CD4-positive, CD25-positive, alpha-beta regulatory T cell (primary cell): ENCODE measurements at regions not wholly inside any gene's neighbourhood (a gene's known extent, or its start where the extent isn't known, plus 50 kb on each side); places are given as distances from the start of the nearest gene placed in this dataset.

Experiments used
- ATAC-seq, 2 donors: fragments of 150-1000 bp; cut with Tn5 transposase; one replicate each; pipeline ENCODE4 v1.10.0; 2021; ENCODE audit warnings: low read depth in 2 of 2, moderate number of reproducible peaks in 2 of 2, moderate library complexity in 1 of 2
- DNase-seq, 3 donors: peaks; one replicate each; pipeline versions ENCODE4 v3.0.0 to v3.0.0-alpha.2; 2012 to 2022; ENCODE audit warnings: mixed read lengths in 1 of 3
- H3K27ac ChIP-seq: one replicate; pipeline ENCODE4 v1.7.0; 2013; ENCODE audit warnings: mild to moderate bottlenecking, low read length; ENCODE audit not compliant: insufficient read depth, poor library complexity, severe bottlenecking
- H3K27me3 ChIP-seq: one replicate; pipeline ENCODE4 v1.7.0; 2013; ENCODE audit warnings: low read length; ENCODE audit not compliant: control insufficient read depth, insufficient read depth
- H3K36me3 ChIP-seq: one replicate; pipeline ENCODE4 v1.7.0; 2013; ENCODE audit warnings: mild to moderate bottlenecking, low read length, moderate library complexity; ENCODE audit not compliant: control insufficient read depth, insufficient read depth
- H3K4me1 ChIP-seq: 2 replicates; pipeline ENCODE4 v1.7.0; 2013; ENCODE audit warnings: mild to moderate bottlenecking, low read length; ENCODE audit not compliant: insufficient read depth, control insufficient read depth, poor library complexity, severe bottlenecking
- H3K4me3 ChIP-seq: one replicate; pipeline ENCODE4 v1.7.0; 2013; ENCODE audit warnings: low read depth, mild to moderate bottlenecking, low read length, moderate library complexity
- H3K9me3 ChIP-seq, 2 experiments: 1 replicate in 1 of 2; 2 replicates in 1 of 2; pipeline ENCODE4 v1.7.0; 2013; ENCODE audit warnings: low read length in 2 of 2, mild to moderate bottlenecking in 1 of 2, moderate library complexity in 1 of 2; ENCODE audit not compliant: control insufficient read depth in 2 of 2
- H3K27ac Mint-ChIP-seq, 3 donors: one replicate each; pipeline ENCODE4 v1.8.0; 2020 to 2022; ENCODE audit warnings: mild to moderate bottlenecking in 3 of 3, mixed read lengths in 3 of 3, moderate library complexity in 2 of 3
- H3K27me3 Mint-ChIP-seq: one replicate; pipeline ENCODE4 v1.8.0; 2022; ENCODE audit warnings: mild to moderate bottlenecking, mixed read lengths
- H3K36me3 Mint-ChIP-seq: one replicate; pipeline ENCODE4 v1.8.0; 2020; ENCODE audit warnings: mixed read lengths
- H3K4me1 Mint-ChIP-seq, 4 donors: one replicate each; pipeline ENCODE4 v1.8.0; 2020 to 2022; ENCODE audit warnings: mixed read lengths in 4 of 4, mild to moderate bottlenecking in 1 of 4
- H3K4me3 Mint-ChIP-seq, 4 donors: one replicate each; pipeline ENCODE4 v1.8.0; 2020 to 2022; ENCODE audit warnings: mild to moderate bottlenecking in 4 of 4, mixed read lengths in 4 of 4, moderate library complexity in 3 of 4
- H3K9me3 Mint-ChIP-seq, 7 donors: one replicate each; pipeline ENCODE4 v1.8.0; 2020 to 2022; ENCODE audit warnings: mixed read lengths in 7 of 7, mild to moderate bottlenecking in 3 of 7, moderate library complexity in 2 of 7

DNA sequence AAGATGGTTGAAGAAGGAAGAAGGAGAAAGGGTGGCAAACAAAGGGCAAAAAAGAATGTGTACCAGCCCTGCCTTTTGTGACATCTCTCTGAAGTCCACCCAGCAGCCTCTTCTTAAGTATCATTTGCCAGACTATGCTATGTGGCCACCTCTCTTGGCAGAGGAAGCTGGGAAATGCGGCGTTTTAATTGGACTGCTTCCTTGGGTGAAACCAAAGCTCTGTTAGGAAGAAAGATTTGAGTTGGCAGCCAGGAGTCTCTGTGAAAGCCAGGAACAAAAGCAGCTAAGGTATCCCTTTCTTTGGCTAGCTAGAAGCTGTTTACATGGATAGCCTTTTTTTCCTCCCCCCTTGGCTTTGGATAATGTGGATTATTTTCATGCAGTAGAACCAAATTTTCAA, 67.5 kb upstream of the GTSF1L start:
- H3K27me3 ChIP-seq: no peaks in the 10 kb centered on the region
- H3K36me3 ChIP-seq: no peaks in the 10 kb centered on the region
- ATAC-seq (no peak), DNase-seq (no peak)
- peaks cover 3 to 5% (median 4%) of the 10 kb centered on the region in 4 donors for H3K4me1 Mint-ChIP-seq
- peaks cover 0 to 10% (median 7%) of the 10 kb centered on the region in 7 donors for H3K9me3 Mint-ChIP-seq
- H3K4me1 ChIP-seq: no peaks in the 10 kb centered on the region
- H3K9me3 ChIP-seq: peaks cover 0 to 6% of the 10 kb centered on the region in 2 experiments
- no peak overlapping the region for H3K4me3 ChIP-seq
- peaks cover 6% of the 10 kb centered on the region for H3K27me3 Mint-ChIP-seq
- no peaks in the 10 kb centered on the region for H3K36me3 Mint-ChIP-seq
- no peak overlapping the region for H3K4me3 Mint-ChIP-seq
- no peak overlapping the region for H3K27ac ChIP-seq
- no peak overlapping the region for H3K27ac Mint-ChIP-seq

DNA sequence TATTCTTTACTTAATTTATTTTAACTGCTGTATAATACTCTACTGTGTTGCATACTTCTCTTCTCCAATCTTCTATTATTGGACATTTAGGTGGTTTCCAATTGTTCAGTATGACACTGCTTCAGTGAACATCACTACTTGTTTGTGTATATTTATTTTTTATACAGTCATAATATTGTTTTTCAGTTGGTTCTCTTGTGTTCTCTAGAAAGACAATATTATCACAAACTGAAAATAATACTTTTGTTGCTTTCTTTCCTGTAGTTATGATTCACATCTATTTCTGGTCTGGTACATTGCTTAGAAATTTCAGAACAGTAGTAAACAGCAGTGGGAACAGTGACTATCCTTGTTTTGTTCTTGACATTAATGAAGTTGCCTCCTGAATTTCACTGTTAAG, 62.8 kb upstream of the GTSF1L start:
- no peaks in the 10 kb centered on the region for H3K4me1 ChIP-seq
- H3K36me3 Mint-ChIP-seq: no peaks in the 10 kb centered on the region
- H3K27ac Mint-ChIP-seq: no peak overlapping the region
- ATAC-seq: no peak
- peaks cover 6% of the 10 kb centered on the region for H3K27me3 Mint-ChIP-seq
- DNase-seq: no peak
- H3K27ac ChIP-seq: no peak overlapping the region
- H3K4me1 Mint-ChIP-seq: peaks cover 0 to 7% (median under 1%) of the 10 kb centered on the region in 4 donors
- no peak overlapping the region for H3K4me3 Mint-ChIP-seq
- no peaks in the 10 kb centered on the region for H3K27me3 ChIP-seq
- H3K9me3 Mint-ChIP-seq: peaks cover 0 to 10% (median 5%) of the 10 kb centered on the region in 7 donors
- H3K36me3 ChIP-seq: no peaks in the 10 kb centered on the region
- peaks cover 0 to 6% of the 10 kb centered on the region in 2 experiments for H3K9me3 ChIP-seq
- H3K4me3 ChIP-seq: no peak overlapping the region

DNA sequence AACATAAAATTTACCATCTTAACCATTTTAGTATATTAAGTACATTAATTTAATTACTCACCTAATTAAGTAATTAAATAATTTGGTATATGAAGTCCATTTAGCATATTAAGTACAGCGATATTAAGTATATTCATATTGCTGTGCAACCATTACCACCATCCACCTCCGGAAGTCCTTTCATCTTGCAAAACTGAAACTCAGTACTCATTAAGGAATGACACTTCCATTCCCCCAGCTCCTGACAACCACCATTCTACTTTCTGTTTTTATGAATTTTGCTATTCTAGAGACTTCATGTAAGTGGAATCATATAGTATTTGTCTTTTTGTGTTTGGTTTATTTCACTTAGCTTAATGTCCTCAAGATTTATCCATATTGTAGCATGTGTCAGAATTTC, 61.1 kb upstream of the GTSF1L start:
- H3K27me3 Mint-ChIP-seq: peaks cover 6% of the 10 kb centered on the region
- H3K27me3 ChIP-seq: no peaks in the 10 kb centered on the region
- H3K9me3 ChIP-seq: peaks cover 0 to 6% of the 10 kb centered on the region in 2 experiments
- DNase-seq (peak in 2 of 3 donors; percentile 20 to 75), ATAC-seq (peak in 1 of 2 donors; percentile 69)
- peaks cover 0 to 7% (median under 1%) of the 10 kb centered on the region in 4 donors for H3K4me1 Mint-ChIP-seq
- H3K4me3 ChIP-seq: peak overlapping the region; percentile 10
- H3K27ac ChIP-seq: no peak overlapping the region
- no peaks in the 10 kb centered on the region for H3K4me1 ChIP-seq
- peak overlapping the region in 1 of 4 donors; percentile 19 for H3K4me3 Mint-ChIP-seq
- no peak overlapping the region for H3K27ac Mint-ChIP-seq
- no peaks in the 10 kb centered on the region for H3K36me3 Mint-ChIP-seq
- H3K36me3 ChIP-seq: no peaks in the 10 kb centered on the region
- H3K9me3 Mint-ChIP-seq: peaks cover 0 to 10% (median 5%) of the 10 kb centered on the region in 7 donors

DNA sequence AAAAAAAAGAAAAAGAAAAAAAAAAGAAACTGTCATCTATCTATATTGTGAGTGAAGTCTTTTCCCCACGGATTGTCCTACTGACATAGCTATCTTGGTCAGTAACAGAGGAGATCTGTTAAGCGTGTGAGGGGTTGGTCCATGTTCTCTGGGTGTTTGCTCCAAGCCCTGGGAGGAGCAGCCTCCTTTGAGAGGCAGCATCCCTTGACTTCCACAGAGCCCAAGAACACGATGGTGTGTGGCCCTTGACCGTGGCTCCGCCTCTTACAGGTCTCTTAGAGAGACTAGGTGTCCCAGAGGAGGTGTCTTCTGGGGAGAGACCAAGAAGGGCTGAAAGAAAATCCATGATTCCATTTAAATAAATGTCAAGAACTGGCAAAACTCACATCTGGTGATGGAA, 60.1 kb upstream of the GTSF1L start:
- Mint-ChIP-seq H3K27me3 (peaks cover 1% of the 10 kb centered on the region), H3K9me3 (peaks cover 0 to 2% (median 2%) of the 10 kb centered on the region in 7 donors), H3K4me1 (peaks cover 0 to 7% (median 3%) of the 10 kb centered on the region in 4 donors), H3K4me3 (no peak overlapping the region), H3K36me3 (no peaks in the 10 kb centered on the region), H3K27ac (no peak overlapping the region)
- no peak for DNase-seq
- H3K4me3 ChIP-seq: no peak overlapping the region
- H3K27ac ChIP-seq: no peak overlapping the region
- H3K27me3 ChIP-seq: no peaks in the 10 kb centered on the region
- peaks cover 0 to 3% of the 10 kb centered on the region in 2 experiments for H3K9me3 ChIP-seq
- H3K36me3 ChIP-seq: no peaks in the 10 kb centered on the region
- ATAC-seq: no peak
- no peaks in the 10 kb centered on the region for H3K4me1 ChIP-seq

DNA sequence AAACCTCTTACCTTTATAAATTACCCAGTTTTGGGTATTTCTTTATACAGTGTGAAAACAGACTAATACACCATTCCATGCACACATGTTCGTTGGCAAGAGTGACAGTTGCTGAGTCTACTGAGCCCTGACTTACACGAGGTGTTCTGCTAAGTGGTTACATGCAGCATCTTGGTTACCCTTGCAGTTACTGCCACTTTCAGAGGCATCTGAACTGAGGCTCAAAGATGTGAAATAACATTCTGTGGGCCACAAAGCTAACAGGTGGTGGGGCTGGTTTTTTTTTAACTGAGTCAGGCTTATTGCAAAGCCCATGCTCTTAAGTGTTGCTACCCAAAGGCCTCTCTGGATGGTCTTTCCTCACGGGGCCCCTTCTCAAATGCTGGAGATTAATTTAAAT, 54.4 kb upstream of the GTSF1L start:
- Histone ChIP-seq H3K9me3 (peaks cover 9 to 14% of the 10 kb centered on the region in 2 experiments), H3K27me3 (no peaks in the 10 kb centered on the region), H3K36me3 (no peaks in the 10 kb centered on the region), H3K4me3 (no peak overlapping the region), H3K4me1 (no peaks in the 10 kb centered on the region), H3K27ac (no peak overlapping the region)
- no peak overlapping the region for H3K27ac Mint-ChIP-seq
- no peaks in the 10 kb centered on the region for H3K27me3 Mint-ChIP-seq
- H3K9me3 Mint-ChIP-seq: peaks cover 0 to 12% (median 4%) of the 10 kb centered on the region in 7 donors
- peaks cover 0 to 6% (median 0%) of the 10 kb centered on the region in 4 donors for H3K4me1 Mint-ChIP-seq
- ATAC-seq (no peak), DNase-seq (no peak)
- H3K36me3 Mint-ChIP-seq: no peaks in the 10 kb centered on the region
- H3K4me3 Mint-ChIP-seq: no peak overlapping the region

DNA sequence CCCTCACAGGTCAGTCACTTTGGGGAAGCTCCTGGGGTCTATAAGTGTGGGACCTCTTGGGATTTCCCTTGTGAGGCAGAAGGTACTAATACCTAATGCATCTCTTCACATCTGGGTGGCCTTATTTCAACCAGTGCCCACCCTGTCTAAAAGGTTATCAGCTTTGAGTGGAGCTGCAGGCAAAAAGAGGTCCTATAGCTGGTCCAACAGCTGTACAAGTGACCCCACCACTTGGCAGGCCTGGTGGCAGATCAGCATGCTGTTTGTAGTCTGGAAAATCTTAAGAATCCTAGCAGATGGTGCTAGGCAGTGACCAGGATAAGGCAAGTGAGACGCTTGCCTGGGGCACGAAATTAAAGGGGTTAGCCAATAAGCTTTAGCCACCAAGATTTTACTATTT, 51.6 kb upstream of the GTSF1L start:
- no peak overlapping the region for H3K4me3 ChIP-seq
- H3K9me3 ChIP-seq: peaks cover 9 to 14% of the 10 kb centered on the region in 2 experiments
- Mint-ChIP-seq H3K4me1 (peaks cover 0 to 6% (median 0%) of the 10 kb centered on the region in 4 donors), H3K27me3 (peaks cover 6% of the 10 kb centered on the region), H3K4me3 (no peak overlapping the region), H3K27ac (no peak overlapping the region), H3K9me3 (peaks cover 0 to 12% (median 4%) of the 10 kb centered on the region in 7 donors), H3K36me3 (no peaks in the 10 kb centered on the region)
- H3K4me1 ChIP-seq: no peaks in the 10 kb centered on the region
- H3K36me3 ChIP-seq: no peaks in the 10 kb centered on the region
- DNase-seq (no peak), ATAC-seq (no peak)
- no peak overlapping the region for H3K27ac ChIP-seq
- H3K27me3 ChIP-seq: no peaks in the 10 kb centered on the region

DNA sequence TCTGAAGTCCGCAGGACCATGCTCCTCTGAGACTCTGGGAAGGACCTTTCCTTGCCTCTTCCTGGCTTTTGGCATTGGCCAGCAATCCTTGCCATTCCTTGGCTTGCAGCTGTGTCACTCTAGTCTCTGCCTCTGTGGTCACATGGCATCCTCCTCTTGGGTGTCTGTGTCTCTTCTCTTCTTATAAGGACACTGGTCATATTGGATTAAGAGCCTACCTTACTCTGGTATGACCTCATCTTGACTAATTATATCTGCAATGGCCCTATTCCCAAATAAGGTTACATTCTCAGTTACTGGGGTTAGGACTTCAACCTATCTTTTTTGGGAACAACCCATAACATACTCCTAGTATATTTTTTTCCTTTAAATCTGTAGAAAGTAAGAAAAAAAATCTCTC, 49.9 kb upstream of the GTSF1L start:
- Mint-ChIP-seq H3K9me3 (peaks cover 0 to 12% (median 4%) of the 10 kb centered on the region in 7 donors), H3K27me3 (peaks cover 6% of the 10 kb centered on the region), H3K27ac (no peak overlapping the region), H3K4me1 (peaks cover 0 to under 1% (median 0%) of the 10 kb centered on the region in 4 donors), H3K4me3 (no peak overlapping the region), H3K36me3 (no peaks in the 10 kb centered on the region)
- no peak overlapping the region for H3K4me3 ChIP-seq
- H3K9me3 ChIP-seq: peaks cover 9 to 14% of the 10 kb centered on the region in 2 experiments
- DNase-seq: no peak
- H3K36me3 ChIP-seq: no peaks in the 10 kb centered on the region
- H3K4me1 ChIP-seq: no peaks in the 10 kb centered on the region
- no peaks in the 10 kb centered on the region for H3K27me3 ChIP-seq
- no peak overlapping the region for H3K27ac ChIP-seq
- no peak for ATAC-seq
